SK-N-SH treated with all-trans-retinoic acid at 6 μM for 48 hours (cell line): ENCODE measurements at regions not wholly inside any gene's neighbourhood (a gene's known extent, or its start where the extent isn't known, plus 50 kb on each side); places are given as distances from the start of the nearest gene placed in this dataset.
A peak's percentile ranks its signal among the peaks of the same experiment; 100 is the strongest.

Source experiments
- ATAC-seq: fragments of 200-7000 bp; cut with Tn5 transposase; 3 replicates; pipeline ENCODE4 v1.9.1; 2020; ENCODE audit warnings: mild to moderate bottlenecking, moderate library complexity
- ARNTL ChIP-seq: fragments of 450-650 bp; formaldehyde crosslinking; IDR thresholded peaks from 2 replicates; pipeline ENCODE4 v1.5.0; 2020; ENCODE audit warnings: low read depth, mild to moderate bottlenecking, moderate library complexity, borderline replicate concordance
- BACH2 ChIP-seq: fragments of 250-450 bp; sonication (Bioruptor Pico); IDR thresholded peaks from 2 replicates; pipeline ENCODE4 v1.9.0; 2021; ENCODE audit warnings: mild to moderate bottlenecking, borderline replicate concordance
- CSDC2 ChIP-seq: fragments of 250-450 bp; sonication (Bioruptor Pico); IDR thresholded peaks from 2 replicates; pipeline ENCODE4 v1.5.0; 2020; ENCODE audit warnings: mild to moderate bottlenecking, moderate library complexity
- ESRRG ChIP-seq: fragments of 250-450 bp; sonication (Bioruptor Pico); IDR thresholded peaks from 2 replicates; pipeline ENCODE4 v1.6.1; 2021; ENCODE audit warnings: mild to moderate bottlenecking
- GLIS3 ChIP-seq: fragments of 250-450 bp; sonication (Bioruptor Pico); IDR thresholded peaks from 2 replicates; pipeline ENCODE4 v1.5.0; 2020; ENCODE audit warnings: mild to moderate bottlenecking, moderate library complexity
- OSR1 ChIP-seq: fragments of 250-450 bp; sonication (Bioruptor Pico); IDR thresholded peaks from 2 replicates; pipeline ENCODE4 v1.8.0; 2022; ENCODE audit warnings: moderate library complexity, mild to moderate bottlenecking, inconsistent platforms
- PATZ1 ChIP-seq: fragments of 250-450 bp; sonication (Bioruptor Pico); IDR thresholded peaks from 2 replicates; pipeline ENCODE4 v1.8.0; 2020; ENCODE audit warnings: mild to moderate bottlenecking, moderate library complexity, borderline replicate concordance
- PPARA ChIP-seq: fragments of 250-450 bp; sonication (Bioruptor Pico); IDR thresholded peaks from 2 replicates; pipeline ENCODE4 v1.5.0; 2020; ENCODE audit warnings: mild to moderate bottlenecking, borderline replicate concordance
- RARB ChIP-seq: fragments of 250-450 bp; sonication (Bioruptor Pico); IDR thresholded peaks from 2 replicates; pipeline ENCODE4 v1.8.0; 2021; ENCODE audit warnings: mild to moderate bottlenecking, moderate library complexity
- SNAI2 ChIP-seq: fragments of 250-450 bp; sonication (Bioruptor Pico); IDR thresholded peaks from 2 replicates; pipeline ENCODE4 v1.5.0; 2020; ENCODE audit warnings: mild to moderate bottlenecking, moderate library complexity
- TCF4 ChIP-seq: fragments of 250-450 bp; sonication (Bioruptor Pico); IDR thresholded peaks from 2 replicates; pipeline ENCODE4 v1.8.0; 2021; ENCODE audit warnings: mild to moderate bottlenecking, moderate library complexity, borderline replicate concordance
- TOX ChIP-seq: fragments of 250-450 bp; sonication (Bioruptor Pico); IDR thresholded peaks from 2 replicates; pipeline ENCODE4 v1.8.0; 2021; ENCODE audit warnings: mild to moderate bottlenecking, moderate library complexity, borderline replicate concordance
- TSHZ2 ChIP-seq: fragments of 250-450 bp; sonication (Bioruptor Pico); IDR thresholded peaks from 2 replicates; pipeline ENCODE4 v1.5.0; 2020; ENCODE audit warnings: mild to moderate bottlenecking, moderate library complexity
- ZC3H10 ChIP-seq: fragments of 250-450 bp; sonication (Bioruptor Pico); IDR thresholded peaks from 2 replicates; pipeline ENCODE4 v1.5.1; 2021; ENCODE audit warnings: mild to moderate bottlenecking, moderate library complexity
- ZFP30 ChIP-seq: fragments of 450-650 bp; formaldehyde crosslinking; IDR thresholded peaks from 2 replicates; pipeline ENCODE4 v1.5.0; 2022; ENCODE audit warnings: mild to moderate bottlenecking, moderate library complexity
- ZNF565 ChIP-seq: fragments of 450-650 bp; formaldehyde crosslinking; conservative IDR thresholded peaks from 2 replicates; pipeline ENCODE4 v1.5.0; 2020; ENCODE audit warnings: low read depth, mild to moderate bottlenecking, moderate library complexity
- ZNF8 ChIP-seq: fragments of 450-650 bp; formaldehyde crosslinking; IDR thresholded peaks from 2 replicates; pipeline ENCODE4 v1.5.0; 2020; ENCODE audit warnings: mild to moderate bottlenecking, moderate library complexity
- TF ChIP-seq, protein P1 (sequence below): fragments of 250-450 bp; sonication (Bioruptor Pico); IDR thresholded peaks from 2 replicates; pipeline ENCODE4 v1.8.0; 2021; ENCODE audit warnings: low read depth, mild to moderate bottlenecking, moderate library complexity, borderline replicate concordance
- TF ChIP-seq, protein P2 (sequence below): fragments of 250-450 bp; sonication (Bioruptor Pico); IDR thresholded peaks from 2 replicates; pipeline ENCODE4 v1.5.1; 2020; ENCODE audit warnings: low read depth, mild to moderate bottlenecking, moderate library complexity
- TF ChIP-seq, protein P3 (sequence below): fragments of 250-450 bp; sonication (Bioruptor Pico); IDR thresholded peaks from 2 replicates; pipeline ENCODE4 v1.5.1; 2021; ENCODE audit warnings: mild to moderate bottlenecking, moderate library complexity

DNA sequence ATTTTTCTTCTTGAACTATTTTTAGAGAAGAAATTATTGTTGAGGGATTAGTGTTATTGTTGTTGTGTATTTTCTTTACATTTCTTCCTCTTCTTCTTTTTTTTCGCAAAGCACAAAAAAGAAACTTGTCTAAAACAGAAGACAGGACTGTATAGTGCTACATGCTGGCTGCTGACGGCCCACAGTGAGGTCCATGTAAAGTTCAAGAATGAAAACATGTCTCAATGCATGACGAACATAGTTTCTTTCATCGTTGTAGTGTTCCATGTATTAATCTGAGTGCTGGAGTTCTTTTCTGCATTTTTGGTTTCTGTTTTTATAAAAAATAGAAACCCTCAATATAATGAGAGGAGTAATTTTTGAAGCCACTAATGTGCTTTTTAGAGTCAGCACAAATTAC lies 462.9 kb upstream of the MARCKS start:
- no peak for ATAC-seq
- TF ChIP-seq PATZ1 (CRISPR knock-in tag) (no peak), ZC3H10 (CRISPR knock-in tag) (no peak), TSHZ2 (no peak), TCF4 (CRISPR knock-in tag) (no peak), BACH2 (no peak), ZNF8 (CRISPR knock-in tag) (no peak), GLIS3 (CRISPR knock-in tag) (no peak), TOX (CRISPR knock-in tag) (no peak)
- TF ChIP-seq, protein P1, sequence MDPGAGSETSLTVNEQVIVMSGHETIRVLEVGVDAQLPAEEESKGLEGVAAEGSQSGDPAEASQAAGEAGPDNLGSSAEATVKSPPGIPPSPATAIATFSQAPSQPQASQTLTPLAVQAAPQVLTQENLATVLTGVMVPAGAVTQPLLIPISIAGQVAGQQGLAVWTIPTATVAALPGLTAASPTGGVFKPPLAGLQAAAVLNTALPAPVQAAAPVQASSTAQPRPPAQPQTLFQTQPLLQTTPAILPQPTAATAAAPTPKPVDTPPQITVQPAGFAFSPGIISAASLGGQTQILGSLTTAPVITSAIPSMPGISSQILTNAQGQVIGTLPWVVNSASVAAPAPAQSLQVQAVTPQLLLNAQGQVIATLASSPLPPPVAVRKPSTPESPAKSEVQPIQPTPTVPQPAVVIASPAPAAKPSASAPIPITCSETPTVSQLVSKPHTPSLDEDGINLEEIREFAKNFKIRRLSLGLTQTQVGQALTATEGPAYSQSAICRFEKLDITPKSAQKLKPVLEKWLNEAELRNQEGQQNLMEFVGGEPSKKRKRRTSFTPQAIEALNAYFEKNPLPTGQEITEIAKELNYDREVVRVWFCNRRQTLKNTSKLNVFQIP (CRISPR knock-in tag): no peak
- TF ChIP-seq, protein P2, sequence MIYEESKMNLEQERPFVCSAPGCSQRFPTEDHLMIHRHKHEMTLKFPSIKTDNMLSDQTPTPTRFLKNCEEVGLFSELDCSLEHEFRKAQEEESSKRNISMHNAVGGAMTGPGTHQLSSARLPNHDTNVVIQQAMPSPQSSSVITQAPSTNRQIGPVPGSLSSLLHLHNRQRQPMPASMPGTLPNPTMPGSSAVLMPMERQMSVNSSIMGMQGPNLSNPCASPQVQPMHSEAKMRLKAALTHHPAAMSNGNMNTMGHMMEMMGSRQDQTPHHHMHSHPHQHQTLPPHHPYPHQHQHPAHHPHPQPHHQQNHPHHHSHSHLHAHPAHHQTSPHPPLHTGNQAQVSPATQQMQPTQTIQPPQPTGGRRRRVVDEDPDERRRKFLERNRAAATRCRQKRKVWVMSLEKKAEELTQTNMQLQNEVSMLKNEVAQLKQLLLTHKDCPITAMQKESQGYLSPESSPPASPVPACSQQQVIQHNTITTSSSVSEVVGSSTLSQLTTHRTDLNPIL: no peak

GRCh38 chr6:113394729-113395128 lies 462.4 kb upstream of the MARCKS start:
- no peak for ATAC-seq
- TF ChIP-seq GLIS3 (CRISPR knock-in tag) (no peak), ZNF565 (no peak), SNAI2 (CRISPR knock-in tag) (no peak), ZNF8 (CRISPR knock-in tag) (no peak), ZC3H10 (CRISPR knock-in tag) (no peak), TCF4 (CRISPR knock-in tag) (no peak), CSDC2 (no peak), ARNTL (CRISPR knock-in tag) (no peak), ZFP30 (CRISPR knock-in tag) (no peak), OSR1 (no peak), PPARA (no peak)
- TF ChIP-seq, protein P3, sequence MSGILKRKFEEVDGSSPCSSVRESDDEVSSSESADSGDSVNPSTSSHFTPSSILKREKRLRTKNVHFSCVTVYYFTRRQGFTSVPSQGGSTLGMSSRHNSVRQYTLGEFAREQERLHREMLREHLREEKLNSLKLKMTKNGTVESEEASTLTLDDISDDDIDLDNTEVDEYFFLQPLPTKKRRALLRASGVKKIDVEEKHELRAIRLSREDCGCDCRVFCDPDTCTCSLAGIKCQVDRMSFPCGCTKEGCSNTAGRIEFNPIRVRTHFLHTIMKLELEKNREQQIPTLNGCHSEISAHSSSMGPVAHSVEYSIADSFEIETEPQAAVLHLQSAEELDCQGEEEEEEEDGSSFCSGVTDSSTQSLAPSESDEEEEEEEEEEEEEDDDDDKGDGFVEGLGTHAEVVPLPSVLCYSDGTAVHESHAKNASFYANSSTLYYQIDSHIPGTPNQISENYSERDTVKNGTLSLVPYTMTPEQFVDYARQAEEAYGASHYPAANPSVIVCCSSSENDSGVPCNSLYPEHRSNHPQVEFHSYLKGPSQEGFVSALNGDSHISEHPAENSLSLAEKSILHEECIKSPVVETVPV (CRISPR knock-in tag): no peak
- TF ChIP-seq, protein P2: no peak

DNA sequence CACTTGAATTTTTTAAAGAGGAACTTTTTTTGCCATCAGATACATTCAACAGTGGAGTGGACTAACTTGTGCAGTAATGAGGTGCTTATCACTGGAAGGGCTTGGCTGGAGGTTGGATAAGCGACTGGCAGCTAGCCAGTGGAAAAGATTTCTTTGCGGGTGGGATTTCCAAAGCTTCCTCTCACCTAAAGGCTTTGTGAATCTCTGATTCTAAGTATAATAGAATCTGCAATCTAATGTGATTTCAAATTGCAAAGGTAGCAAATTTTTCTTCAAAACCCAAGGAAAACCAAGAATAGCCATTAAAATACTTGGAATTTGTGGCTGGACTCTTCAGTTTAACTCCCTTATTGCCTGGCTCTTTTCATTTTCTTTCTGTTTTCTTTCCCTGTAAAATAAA lies 460.4 kb upstream of the MARCKS start:
- peak; percentile 28; the same call in 2 of the 3 replicates for ATAC-seq
- TF ChIP-seq ESRRG (CRISPR knock-in tag) (no peak), BACH2 (no peak), ZFP30 (CRISPR knock-in tag) (no peak), OSR1 (no peak), ZNF565 (no peak), TOX (CRISPR knock-in tag) (no peak), TSHZ2 (no peak), ARNTL (CRISPR knock-in tag) (no peak), SNAI2 (CRISPR knock-in tag) (no peak), ZC3H10 (CRISPR knock-in tag) (no peak), PATZ1 (CRISPR knock-in tag) (no peak), RARB (CRISPR knock-in tag) (no peak)
- TF ChIP-seq, protein P2: no peak
